ENCODE measurements at regions not wholly inside any gene's neighbourhood (a gene's known extent, or its start where the extent isn't known, plus 50 kb on each side); places are given as distances from the start of the nearest gene placed in this dataset.

DNA sequence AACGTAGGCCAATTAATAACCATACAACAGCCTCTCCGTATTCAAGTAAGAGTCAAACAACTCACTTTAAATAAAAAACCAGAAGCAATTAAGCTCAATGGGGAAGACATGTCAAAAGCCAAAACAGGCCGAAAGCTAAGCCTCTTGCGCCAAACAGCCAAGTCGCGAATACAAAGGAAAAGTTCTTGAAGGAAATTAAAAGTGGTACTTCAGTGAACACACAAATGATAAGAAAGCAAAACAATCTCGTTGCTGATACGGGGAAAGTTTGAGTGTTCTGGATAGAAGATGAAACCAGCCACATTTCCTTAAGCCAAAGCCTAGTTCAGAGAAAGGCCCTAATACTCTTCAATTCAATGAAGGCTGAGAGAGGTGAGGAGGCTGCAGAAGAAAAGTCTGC is 53.4 kb downstream of the SIPA1L2 start:
- no peak overlapping the region for H3K27ac ChIP-seq
- no peak overlapping the region for H3K4me2 ChIP-seq
- H3K79me2 ChIP-seq (ENCODE audit: insufficient read depth, low read depth): no peaks in the 10 kb centered on the region
- H3K4me1 ChIP-seq (ENCODE audit: low read depth, poor library complexity, severe bottlenecking): peaks cover 7% of the 10 kb centered on the region
- no peak overlapping the region for H2AFZ ChIP-seq (ENCODE audit: low read depth)
- no peaks in the 10 kb centered on the region for H4K20me1 ChIP-seq (ENCODE audit: insufficient read depth)
- no peaks in the 10 kb centered on the region for H3K36me3 ChIP-seq (ENCODE audit: insufficient read depth)
- TF ChIP-seq, protein P1, sequence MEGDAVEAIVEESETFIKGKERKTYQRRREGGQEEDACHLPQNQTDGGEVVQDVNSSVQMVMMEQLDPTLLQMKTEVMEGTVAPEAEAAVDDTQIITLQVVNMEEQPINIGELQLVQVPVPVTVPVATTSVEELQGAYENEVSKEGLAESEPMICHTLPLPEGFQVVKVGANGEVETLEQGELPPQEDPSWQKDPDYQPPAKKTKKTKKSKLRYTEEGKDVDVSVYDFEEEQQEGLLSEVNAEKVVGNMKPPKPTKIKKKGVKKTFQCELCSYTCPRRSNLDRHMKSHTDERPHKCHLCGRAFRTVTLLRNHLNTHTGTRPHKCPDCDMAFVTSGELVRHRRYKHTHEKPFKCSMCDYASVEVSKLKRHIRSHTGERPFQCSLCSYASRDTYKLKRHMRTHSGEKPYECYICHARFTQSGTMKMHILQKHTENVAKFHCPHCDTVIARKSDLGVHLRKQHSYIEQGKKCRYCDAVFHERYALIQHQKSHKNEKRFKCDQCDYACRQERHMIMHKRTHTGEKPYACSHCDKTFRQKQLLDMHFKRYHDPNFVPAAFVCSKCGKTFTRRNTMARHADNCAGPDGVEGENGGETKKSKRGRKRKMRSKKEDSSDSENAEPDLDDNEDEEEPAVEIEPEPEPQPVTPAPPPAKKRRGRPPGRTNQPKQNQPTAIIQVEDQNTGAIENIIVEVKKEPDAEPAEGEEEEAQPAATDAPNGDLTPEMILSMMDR (conservative IDR thresholded peaks at IDR 0.05; ENCODE audit: low read depth, low read length): no peak
- H3K9ac ChIP-seq: no peak overlapping the region
- no peaks in the 10 kb centered on the region for H3K27me3 ChIP-seq (ENCODE audit: insufficient read depth, low read depth)
- no peak overlapping the region for H3K4me3 ChIP-seq (IDR thresholded peaks at IDR 0.05; ENCODE audit: insufficient read depth, low read depth, low read length)

DNA sequence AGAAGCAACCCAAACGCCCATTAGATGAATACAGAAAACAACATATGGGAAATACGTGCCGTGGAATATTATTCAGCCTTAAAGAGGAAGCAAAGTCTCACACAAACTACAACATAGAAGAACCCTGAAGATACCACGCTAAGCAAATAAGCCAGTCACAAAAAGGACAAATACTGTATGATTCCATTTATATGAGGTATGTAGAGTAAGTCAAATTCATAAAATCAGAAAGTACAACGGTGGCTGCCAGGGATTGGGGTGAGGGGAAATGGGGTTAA is 54.2 kb downstream of the SIPA1L2 start:
- Histone ChIP-seq H3K27ac (no peak overlapping the region), H2AFZ (ENCODE audit: low read depth) (no peak overlapping the region), H3K27me3 (ENCODE audit: insufficient read depth, low read depth) (no peaks in the 10 kb centered on the region), H3K79me2 (ENCODE audit: insufficient read depth, low read depth) (no peaks in the 10 kb centered on the region), H3K9ac (no peak overlapping the region), H3K4me1 (ENCODE audit: low read depth, poor library complexity, severe bottlenecking) (peaks cover 7% of the 10 kb centered on the region), H3K4me2 (no peak overlapping the region), H3K36me3 (ENCODE audit: insufficient read depth) (no peaks in the 10 kb centered on the region), H3K4me3 (IDR thresholded peaks at IDR 0.05; ENCODE audit: insufficient read depth, low read depth, low read length) (no peak overlapping the region), H4K20me1 (ENCODE audit: insufficient read depth) (no peaks in the 10 kb centered on the region)
- TF ChIP-seq, protein P1 (conservative IDR thresholded peaks at IDR 0.05; ENCODE audit: low read depth, low read length): no peak

DNA sequence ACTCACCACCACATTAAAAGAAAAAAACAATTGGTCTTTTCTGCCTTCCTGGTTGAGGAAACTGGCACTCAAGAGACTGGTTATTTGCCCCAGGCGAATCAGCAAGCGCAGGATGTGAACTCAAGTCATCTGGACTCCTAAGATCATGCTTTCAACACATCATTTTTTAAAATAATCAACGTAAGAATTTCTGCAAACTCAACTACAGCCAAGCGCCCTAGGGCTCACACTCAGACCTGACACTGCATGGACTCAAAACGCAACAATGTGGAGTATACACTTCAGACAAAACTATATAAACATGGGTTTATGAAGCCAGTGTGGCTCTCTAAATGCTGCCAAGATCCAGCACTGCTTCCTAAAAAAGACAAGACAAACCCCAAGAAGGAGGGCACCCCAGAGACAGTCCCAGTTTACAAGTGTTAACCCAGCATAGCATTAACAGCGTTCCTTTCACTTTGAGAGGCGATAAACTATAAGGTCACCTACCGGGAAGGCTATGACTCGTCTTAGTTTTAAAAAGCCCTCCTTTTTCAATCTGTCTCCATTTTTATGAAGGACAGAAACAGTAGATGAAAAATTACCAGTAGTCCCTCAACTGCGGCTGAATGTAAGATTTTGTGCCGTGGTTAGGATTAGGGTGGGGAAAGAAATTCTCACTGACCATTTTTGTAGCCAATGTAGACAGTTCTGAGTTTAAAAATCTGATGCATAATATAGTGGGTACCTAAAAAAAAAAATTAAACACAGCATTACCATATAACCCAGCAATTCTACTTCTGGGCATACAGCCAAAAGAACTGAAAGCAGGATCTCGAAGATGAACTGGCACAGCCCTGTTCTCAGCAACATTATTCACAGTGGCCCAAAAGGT is 54.8 kb downstream of the SIPA1L2 start:
- TF ChIP-seq, protein P1 (conservative IDR thresholded peaks at IDR 0.05; ENCODE audit: low read depth, low read length): no peak
- no peak overlapping the region for H3K4me2 ChIP-seq

DNA sequence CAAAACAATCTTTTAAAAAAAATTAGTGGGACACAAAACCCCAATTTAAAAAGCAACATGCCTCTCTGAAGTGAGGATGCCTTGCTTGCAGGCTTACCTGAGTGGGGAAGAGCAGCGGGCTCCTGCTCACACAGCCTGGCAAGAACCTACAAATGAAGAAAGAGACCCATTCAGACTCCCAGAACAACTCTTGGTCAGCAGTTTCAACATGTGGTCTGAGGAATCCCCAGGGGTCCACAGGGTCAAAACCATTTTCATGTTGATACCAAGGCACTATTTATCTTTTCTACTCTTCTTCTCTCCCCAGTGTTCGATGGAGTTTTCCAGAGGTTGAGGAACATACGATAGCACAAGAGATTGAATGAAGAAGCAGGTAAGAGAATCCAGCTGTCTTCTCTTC is 55.9 kb downstream of the SIPA1L2 start:
- no peak overlapping the region for H3K4me3 ChIP-seq (IDR thresholded peaks at IDR 0.05; ENCODE audit: insufficient read depth, low read depth, low read length)
- H3K9ac ChIP-seq: no peak overlapping the region
- H3K27ac ChIP-seq: no peak overlapping the region
- no peaks in the 10 kb centered on the region for H3K27me3 ChIP-seq (ENCODE audit: insufficient read depth, low read depth)
- H3K79me2 ChIP-seq (ENCODE audit: insufficient read depth, low read depth): no peaks in the 10 kb centered on the region
- no peaks in the 10 kb centered on the region for H3K36me3 ChIP-seq (ENCODE audit: insufficient read depth)
- TF ChIP-seq, protein P1 (conservative IDR thresholded peaks at IDR 0.05; ENCODE audit: low read depth, low read length): no peak
- H4K20me1 ChIP-seq (ENCODE audit: insufficient read depth): no peaks in the 10 kb centered on the region
- no peak overlapping the region for H3K4me2 ChIP-seq
- no peak overlapping the region for H2AFZ ChIP-seq (ENCODE audit: low read depth)
- peaks cover 3% of the 10 kb centered on the region for H3K4me1 ChIP-seq (ENCODE audit: low read depth, poor library complexity, severe bottlenecking)

More for the DNA sequence above, 54.8 kb downstream of the SIPA1L2 start:
- H2AFZ ChIP-seq (ENCODE audit: low read depth): no peak overlapping the region
- H3K36me3 ChIP-seq (ENCODE audit: insufficient read depth): no peaks in the 10 kb centered on the region
- H3K27ac ChIP-seq: no peak overlapping the region
- H4K20me1 ChIP-seq (ENCODE audit: insufficient read depth): no peaks in the 10 kb centered on the region
- no peaks in the 10 kb centered on the region for H3K27me3 ChIP-seq (ENCODE audit: insufficient read depth, low read depth)
- H3K4me3 ChIP-seq (IDR thresholded peaks at IDR 0.05; ENCODE audit: insufficient read depth, low read depth, low read length): no peak overlapping the region
- H3K79me2 ChIP-seq (ENCODE audit: insufficient read depth, low read depth): no peaks in the 10 kb centered on the region
- H3K9ac ChIP-seq: no peak overlapping the region
- H3K4me1 ChIP-seq (ENCODE audit: low read depth, poor library complexity, severe bottlenecking): peaks cover 7% of the 10 kb centered on the region
